Fibroblast of peridontal ligament (primary cell): ENCODE measurements at regions not wholly inside any gene's neighbourhood (a gene's known extent, or its start where the extent isn't known, plus 50 kb on each side); places are given as distances from the start of the nearest gene placed in this dataset.

Experiments
- DNase-seq: peaks from one replicate; pipeline ENCODE4 v3.0.0-alpha.2; 2010; ENCODE audit errors: extremely low read depth

DNA sequence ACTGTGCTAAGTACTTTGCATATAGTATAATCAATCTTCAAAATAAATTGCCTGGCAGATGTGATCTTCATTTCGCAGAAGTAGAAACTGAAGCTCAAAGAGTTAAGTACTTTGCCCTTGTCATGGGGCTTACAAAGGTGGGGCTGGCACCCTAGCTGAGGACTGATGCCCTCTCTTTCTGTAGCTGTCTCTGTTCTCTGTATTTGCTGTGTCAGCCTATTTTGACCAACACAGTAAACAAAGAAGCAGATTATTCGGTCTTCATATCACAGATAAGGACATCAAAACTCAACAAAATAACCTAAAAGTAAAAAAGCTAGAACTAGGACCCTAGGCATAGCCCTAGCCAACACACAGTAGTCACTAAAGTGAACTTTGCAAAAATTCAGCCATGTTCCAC, 570.5 kb upstream of the TENM3 start:
- no peak for DNase-seq

DNA sequence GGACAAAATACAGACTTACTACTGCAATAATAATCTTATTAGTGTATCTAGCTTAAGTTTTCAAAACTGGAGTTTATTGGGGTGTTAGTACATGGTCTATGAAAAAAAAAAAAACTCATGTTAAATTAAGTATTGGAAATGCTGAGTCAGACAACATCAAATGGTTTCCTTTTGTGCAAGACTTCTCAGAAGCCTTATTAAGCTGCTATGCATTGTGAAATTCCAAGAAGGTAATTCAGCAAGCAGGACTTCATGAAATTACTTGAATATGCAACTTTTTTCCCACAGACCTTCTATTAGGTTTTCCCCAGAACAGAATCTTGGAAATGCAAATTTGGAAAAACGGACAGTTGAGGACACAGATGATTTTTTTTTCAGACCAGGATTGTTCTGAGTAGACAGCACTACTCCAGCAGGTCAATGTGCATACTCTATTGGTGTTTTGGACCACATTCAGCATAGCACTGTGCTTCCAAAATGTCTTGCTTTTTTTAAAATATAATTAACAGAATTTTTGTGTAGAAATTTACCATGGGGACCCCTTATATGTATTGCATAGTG, 568.8 kb upstream of the TENM3 start:
- DNase-seq, result peak; percentile 82

DNA sequence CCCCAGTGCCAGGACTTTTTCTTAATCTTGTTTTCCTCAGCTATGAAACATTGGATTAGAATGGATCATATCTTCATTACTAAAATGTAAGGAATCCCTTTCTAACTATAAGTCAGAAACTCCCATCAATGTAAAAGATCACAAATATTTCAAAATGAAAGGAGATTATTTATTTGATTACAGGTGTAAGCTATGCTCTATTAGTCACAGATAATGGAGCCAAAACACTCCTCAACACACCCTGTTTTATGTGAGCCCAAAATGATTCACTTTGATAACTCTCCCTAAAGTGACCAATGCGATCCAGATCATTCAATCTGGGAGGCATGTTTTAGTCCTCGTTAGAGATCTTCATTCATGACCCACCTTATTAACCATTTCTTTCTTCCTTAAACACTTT, 566.7 kb upstream of the TENM3 start:
- DNase-seq, result no peak

DNA sequence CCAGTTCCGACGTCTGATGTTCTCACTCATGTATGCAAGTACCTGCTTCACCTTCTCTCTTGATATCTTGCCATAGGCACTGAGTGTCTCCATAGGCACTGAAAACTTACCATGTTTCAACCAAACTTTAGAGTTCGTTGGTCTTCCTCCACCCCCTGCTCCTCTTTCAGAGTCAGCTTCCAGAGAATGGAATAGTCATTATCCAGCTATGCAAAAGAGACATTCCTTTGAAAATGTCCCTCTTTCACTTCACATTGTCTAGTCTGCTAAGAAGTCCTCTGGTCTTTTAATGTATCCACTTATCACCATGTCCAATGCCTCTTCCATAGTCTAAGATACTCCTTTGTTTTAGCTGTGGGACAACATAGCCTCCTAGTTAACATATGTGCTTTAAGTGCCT, 566.0 kb upstream of the TENM3 start:
- no peak for DNase-seq

DNA sequence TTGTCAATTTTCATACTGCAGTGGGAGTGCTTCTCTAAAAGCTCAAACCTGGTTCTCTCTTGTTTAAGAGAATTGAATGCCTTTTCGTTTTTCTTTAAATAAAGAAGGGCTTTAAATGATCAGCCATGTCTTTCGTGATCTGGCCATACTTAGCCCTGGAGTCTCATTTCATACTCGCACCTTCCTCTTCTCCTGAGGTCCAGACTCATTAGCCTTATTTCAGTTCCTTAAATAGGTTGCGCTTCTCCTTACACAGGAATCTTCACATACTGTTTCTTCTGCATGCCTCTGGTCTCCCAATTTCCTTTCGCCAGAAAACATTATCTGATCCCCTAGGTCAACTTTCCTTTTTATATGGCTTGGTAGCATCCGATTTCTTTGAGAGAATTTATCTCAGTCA, 565.6 kb upstream of the TENM3 start:
- no peak for DNase-seq

DNA sequence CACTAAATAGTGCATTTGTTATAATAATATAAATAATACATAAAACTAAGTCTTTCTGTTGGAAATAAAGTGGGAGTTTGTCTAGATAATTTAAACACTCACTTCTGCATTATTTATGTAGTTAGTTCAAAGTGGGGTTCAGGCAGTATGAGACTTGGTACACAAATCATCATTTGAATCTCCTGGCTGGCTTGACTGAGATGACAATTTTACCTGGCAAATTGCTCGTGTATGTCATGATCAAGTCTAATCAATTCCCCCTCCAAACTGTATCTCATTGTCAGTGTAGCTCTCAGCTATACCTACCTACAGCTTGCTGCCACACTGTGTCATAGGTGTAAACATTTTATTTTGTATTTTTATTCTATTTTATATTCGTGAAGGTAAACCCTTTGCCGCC, 563.4 kb upstream of the TENM3 start:
- no peak for DNase-seq

DNA sequence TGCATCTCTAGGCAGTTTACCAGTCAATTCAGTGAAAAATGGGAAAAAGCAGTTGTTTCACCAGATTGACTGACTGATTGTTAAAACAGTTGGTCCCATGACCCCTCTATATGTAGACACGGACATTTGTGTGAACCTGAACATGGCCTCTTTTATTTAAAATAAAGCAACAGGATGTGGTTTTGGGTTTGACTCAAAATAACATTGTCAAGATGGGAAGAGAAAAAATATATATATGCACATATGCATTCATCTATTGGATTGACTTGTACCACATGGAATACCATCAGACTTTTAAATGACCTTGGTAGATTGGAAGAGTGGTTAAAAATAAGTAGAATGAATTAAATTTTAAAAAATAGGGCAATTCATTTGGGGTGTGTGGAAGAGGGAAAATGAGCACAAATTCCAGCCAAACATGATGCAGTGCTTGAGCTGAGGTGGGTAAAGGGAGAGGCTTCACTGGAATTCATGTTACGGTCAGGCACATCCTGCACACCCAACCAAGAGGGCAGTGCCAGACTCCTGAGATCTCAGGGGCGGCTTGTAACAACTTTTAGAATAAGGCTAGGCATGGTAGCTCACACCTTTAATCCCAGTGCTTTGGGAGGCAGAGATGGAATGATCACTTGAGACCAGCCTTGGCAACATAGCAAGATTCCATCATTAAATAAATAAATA, 560.7 kb upstream of the TENM3 start:
- no peak for DNase-seq

DNA sequence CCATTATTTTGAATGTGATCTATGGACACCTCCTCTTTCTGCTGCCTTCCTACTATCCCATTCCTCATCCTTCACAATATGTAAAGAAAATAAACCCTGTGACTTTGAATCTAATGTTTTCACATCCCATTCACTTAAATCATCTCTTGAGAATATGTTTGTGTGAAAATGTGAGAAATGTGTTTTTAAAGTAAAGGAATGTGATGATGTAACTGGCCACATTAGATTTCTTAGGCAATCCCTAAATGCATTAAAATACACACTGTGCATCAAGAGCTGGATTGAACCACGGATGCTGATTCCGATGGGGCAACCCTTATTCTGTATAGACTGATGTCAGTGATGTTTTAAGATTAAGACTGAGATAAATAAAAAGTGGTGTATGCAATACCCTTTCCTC, 558.9 kb upstream of the TENM3 start:
- peak; percentile 87 for DNase-seq

DNA sequence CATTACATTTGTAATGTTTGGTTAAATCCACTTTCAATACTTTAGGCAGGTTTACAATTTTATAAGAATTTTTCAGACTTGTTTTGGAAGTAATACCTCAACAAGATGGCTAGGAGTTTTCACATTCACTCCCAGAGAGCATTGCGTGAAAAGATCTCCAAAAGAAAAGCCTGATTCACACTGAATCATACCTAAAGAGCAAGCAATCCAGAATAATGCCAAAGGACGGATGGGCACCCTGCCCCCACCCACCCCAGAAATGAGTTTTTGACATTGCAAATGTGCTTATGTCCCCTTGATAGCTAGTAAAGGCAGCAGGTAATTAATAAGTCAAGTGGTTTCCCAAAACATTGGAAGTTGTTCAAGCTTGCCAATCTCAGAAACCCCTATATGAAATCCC, 557.7 kb upstream of the TENM3 start:
- peak; percentile 67 for DNase-seq

DNA sequence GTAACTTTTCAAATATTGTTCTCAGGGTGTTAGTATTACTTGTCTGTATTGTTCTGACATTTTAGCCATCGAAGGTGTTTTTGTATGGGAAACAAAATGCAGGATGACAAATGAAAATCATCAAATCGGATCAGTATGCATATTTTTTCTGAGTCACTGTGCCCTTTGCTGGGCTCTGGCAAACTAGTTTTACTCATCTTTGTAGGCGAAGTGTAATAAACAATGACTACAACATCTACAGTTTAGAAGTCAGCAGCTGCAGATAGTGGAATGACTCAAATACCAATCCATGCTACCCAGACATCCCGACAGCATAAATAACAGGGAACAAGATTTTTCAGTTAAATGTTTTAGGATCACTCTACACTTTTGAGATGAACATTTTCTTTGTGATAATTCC, 557.3 kb upstream of the TENM3 start:
- peak; percentile 89 for DNase-seq

DNA sequence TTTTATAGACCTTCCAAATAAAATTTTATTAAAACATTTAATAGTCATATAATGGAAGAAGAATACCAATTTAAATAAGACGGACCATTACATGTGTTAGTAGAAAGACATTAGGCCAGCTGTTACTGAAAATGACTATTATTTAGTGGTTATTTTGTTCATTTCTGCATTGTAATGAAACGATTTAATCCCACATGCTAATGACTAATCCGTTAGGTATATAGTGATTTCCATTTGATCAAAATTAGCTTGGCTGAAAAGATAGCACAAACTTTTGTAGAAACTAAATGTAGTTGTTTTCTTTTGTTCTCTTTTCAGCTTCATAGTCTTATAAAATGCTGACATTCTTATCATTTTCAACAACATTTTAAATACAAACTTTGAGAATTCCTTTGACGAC, 556.1 kb upstream of the TENM3 start:
- DNase-seq, result no peak

DNA sequence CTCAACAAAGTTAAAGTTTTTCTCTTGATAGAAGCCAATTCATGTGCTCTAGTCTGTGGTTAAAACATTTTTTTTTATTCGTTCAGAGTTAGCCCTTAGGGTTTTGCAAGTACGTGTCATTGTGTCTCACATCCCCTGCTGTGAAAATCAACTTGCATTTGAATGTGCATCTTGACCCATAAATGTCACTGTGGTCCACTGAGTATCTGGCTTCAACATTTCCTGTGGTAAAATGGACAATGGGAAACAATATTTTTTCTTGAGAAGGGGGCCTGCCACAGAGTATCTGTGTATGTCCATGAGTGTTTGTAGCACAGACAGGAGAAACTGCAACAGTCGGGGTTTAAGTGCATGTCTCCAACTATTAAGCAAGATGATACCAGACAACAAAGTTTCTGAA, 554.8 kb upstream of the TENM3 start:
- peak; percentile 33 for DNase-seq

DNA sequence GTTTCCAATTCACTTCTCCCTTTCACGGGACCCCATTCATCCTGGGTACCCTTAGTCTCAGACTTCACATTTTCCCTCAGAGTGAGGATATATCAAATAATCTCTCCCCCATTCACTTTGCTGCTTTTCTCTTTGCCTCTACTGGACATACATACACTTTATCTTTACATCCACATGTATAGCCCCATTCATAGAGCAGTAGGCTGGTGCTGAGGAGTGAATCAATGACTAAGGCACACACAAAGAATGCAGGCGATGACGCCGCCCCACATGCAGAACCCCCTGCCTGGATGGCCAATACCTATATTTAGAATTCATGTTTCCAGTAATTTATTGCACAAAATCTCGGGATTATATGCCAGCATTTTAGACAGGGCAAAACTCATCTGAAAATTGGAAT, 554.3 kb upstream of the TENM3 start:
- no peak for DNase-seq

DNA sequence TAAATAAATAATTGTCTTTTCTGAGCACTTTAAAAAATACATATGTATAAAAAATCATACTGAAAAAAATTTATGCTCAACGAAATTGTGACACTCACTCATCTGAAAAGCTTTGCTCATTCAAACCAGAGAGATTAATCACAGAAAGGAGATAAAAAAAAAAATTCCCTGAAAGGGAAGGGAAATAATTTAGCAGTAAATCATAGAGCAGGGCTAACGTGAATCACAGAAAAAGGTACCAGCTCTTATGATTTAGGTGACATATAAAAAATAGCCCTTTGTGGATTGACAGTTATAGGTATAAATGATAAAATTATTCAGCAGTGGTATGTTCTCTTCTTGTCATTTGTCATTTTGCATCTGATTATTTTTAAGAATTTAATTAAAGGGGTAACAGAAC, 552.7 kb upstream of the TENM3 start:
- no peak for DNase-seq

DNA sequence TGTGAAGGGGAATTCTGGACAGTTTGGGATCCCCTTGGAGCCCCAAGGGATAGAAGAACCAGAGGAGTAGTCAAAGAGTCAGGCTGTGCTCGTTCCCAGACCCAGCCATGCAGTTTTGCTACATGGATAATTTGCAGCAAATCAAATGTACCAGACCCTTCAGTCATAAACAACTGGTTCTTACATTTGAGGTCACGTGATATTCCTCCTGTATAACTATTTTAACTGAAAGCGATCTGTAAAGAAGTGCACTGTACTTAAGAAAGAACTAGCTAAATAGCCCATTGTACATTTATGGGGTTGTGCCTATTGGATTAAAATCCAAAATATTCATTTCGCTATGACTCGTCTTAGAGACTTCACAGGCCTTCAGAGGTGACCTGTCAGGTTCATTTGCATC, 550.2 kb upstream of the TENM3 start:
- no peak for DNase-seq

DNA sequence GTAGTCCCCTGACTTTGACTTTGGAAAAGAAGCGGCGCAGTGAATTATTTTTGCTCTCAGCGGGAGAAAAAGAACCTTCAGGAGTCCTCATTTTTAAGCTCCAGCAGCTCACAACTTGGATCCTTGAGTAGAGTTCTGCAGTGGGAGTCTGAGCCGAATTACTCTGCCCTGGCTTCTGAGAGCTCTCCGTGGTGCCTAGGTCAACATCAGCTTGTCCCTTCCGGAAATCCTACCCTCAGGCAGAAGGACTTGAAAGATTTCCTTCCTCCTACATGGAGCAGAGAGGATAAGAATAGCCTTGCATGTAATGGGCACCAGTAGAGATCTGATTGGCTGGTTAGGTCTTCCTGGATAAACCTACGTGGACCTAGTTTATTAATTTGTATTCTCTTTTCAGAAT, 549.7 kb upstream of the TENM3 start:
- no peak for DNase-seq

DNA sequence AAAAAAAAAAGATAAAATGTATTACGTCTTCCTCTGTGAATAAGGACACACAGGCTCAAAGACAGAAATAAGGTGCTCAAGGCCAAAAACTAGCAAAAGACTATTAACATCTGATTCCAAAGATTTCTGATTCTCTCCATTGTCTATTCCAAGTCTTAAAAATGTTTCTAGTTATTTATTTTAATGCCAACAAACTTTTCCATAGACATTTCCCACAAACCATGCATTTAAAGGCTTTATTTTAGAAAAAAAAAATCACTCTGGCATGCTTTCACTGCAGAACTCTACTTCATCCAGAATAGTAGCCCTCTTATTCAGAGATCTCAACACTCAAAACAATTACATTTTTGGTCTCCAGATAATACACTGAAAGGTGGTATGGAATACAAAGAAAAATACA, 545.0 kb upstream of the TENM3 start:
- no peak for DNase-seq

DNA sequence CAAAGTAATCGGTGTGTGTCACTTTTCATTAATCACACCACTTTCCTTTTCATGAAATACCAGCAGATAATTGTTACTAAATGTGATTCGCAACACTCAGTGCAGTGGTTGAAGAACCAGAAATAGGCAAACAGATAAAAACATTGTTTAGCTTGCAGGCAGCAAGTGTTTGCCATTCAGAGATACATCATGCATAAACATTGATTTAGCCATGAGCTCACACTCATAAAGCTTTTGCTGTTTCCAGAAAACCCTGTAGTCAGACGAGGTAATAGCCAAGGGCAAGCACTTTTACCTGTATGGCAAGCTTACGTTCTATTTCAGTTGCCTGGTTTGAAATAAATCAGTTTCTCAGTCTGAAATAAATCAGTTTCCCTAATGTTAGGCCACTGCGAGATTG, 542.0 kb upstream of the TENM3 start:
- DNase-seq, result no peak

DNA sequence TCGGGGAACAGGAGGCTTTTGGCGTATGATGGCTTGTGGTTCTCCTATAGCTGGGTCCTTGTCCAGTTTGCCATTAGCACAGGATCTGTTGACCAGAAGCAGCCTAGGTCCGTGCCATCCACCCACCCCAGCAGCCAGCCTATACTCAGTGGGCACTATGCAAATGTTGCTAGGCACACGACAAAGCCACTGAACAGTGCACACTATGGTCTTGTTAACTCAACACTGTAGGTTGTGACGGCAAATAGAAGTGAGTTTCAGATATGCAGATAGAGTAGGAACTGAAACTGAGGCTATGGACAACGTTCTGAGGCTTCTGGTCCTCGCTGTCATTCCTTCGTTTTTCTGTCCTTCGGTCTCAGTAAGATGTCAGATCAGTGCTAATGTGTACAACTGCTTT, 541.3 kb upstream of the TENM3 start:
- DNase-seq, result no peak

DNA sequence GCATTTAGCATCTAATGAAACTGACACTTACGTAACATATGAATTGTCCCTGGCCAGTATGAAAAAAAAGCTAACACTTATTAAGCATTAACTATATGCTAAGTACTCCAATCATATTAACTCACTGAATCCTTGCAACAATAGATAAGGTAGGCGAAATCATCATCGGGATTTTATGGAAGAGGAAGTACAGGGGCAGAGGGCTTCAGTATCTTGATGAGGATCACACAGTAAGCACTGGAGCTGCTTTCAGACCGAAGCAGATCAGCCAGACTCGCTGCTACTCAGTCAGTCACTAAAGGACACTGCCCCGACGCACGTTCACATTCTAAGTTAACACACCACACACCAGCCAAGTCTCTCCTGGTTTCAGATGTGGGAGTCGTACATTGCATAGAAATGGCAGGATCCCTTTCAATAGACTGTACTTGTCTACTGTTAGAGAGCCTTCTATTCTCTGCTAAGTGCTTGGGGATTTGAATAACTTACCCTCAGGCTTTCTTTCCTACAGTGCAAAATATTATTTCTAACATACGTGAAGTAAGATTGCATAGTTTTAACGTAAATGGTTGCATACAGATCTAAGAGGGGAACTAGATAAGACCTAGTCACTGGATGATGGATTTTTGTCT, 540.2 kb upstream of the TENM3 start:
- no peak for DNase-seq

DNA sequence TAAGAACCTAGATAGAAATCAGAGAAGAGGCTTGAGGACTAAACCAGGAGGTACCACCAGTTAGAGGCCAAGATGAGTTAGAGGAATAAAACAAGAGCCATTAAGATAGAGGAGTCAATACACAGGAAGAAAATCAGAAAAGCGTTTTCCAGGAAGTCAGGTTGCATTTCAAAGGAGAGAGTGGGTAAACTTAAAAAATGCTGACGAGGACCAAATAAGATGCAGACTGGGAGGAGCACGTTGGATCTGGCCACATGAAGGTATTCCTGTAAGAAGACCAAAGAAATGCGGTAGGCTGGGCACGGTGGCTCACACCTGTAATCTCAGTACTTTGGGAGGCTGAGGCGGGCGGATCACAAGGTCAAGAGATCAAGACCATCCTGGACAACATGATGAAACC, 533.1 kb upstream of the TENM3 start:
- no peak for DNase-seq

DNA sequence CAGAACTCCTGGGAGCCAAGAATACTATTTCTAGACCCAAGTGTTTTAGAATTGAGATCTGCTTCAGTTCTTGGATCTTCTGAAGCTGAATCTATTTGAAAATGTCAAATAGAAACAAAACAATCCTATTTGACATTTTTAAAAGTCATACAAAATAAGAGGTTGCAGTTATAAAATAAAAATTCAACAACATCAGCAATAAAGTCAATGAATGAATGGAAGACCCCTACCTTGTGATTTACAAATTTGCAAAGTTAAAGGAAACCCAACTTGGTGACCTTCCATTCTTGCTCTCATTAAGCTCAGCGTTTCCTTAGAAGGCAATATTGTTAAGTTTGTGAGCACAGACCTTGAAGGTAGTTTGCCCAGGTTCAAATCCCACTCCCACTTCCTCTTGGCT, 531.8 kb upstream of the TENM3 start:
- no peak for DNase-seq

DNA sequence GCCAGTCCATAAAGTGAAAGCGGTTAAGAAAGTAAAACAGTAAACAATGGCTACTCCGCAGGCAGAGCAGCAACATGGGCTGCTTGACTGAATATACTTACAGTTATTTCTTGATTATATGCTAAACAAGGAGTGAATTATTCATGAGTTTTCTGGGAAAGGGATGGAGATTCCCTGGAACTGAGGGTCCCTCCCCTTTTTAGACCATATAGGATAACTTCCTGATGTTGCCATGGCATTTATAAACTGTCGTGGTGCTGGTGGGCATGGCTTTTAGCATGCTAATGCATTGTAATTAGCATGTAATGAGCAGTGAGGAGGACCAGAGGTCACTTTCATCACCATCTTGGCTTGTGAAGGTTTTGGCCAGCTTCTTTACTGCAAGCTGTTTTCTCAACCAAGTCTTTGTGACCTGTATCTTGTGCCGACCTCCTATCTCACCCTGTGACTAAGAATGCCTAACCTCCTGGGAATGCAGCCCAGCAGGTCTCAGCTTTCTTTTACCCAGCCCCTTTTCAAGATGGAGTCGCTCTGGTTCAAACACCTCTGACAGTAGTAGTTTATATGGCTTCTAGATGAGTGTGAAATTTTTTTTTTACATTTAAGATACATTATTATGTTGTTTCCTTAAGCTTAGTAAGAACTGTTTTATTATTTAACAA, 514.8 kb upstream of the TENM3 start:
- no peak for DNase-seq
